Esophagus squamous epithelium (tissue), 4 donors: ENCODE measurements at regions not wholly inside any gene's neighbourhood (a gene's known extent, or its start where the extent isn't known, plus 50 kb on each side); places are given as distances from the start of the nearest gene placed in this dataset.

Experiments
- CTCF ChIP-seq, 6 experiments: fragments of 450-650 bp in 4 of 6; fragments of 200-600 bp in 2 of 6; sonication (generic) in 2 of 6; IDR thresholded peaks; one replicate each; pipeline ENCODE4 v1.5.1; 2016 to 2019; ENCODE audit warnings: antibody characterized with exemption in 6 of 6, mild to moderate bottlenecking in 4 of 6, moderate library complexity in 4 of 6
- POLR2A ChIP-seq, 4 donors: fragments of 450-650 bp; IDR thresholded peaks; one replicate each; pipeline ENCODE4 v1.6.1; 2017; ENCODE audit warnings: antibody characterized with exemption in 4 of 4, mild to moderate bottlenecking in 4 of 4, moderate library complexity in 3 of 4

GRCh38 chr14:81716953-81717352, 183.3 kb upstream of the SEL1L start:
- TF ChIP-seq CTCF (IDR thresholded peaks at IDR 0.05), result no peak
- no peak for TF ChIP-seq POLR2A (IDR thresholded peaks at IDR 0.05)
